NCI-H1930 (cell line): ENCODE measurements at regions not wholly inside any gene's neighbourhood (a gene's known extent, or its start where the extent isn't known, plus 50 kb on each side); places are given as distances from the start of the nearest gene placed in this dataset.
"Not testable (repeated sequence)": the region's sequence is repeated elsewhere in the genome, so short reads cannot be mapped to it uniquely, and the experiment has no call there.

Source experiments
- DNase-seq, 2 experiments: peaks; one replicate each; lab custom pipeline; 2025; lab: John Stamatoyannopoulos, UW

DNA sequence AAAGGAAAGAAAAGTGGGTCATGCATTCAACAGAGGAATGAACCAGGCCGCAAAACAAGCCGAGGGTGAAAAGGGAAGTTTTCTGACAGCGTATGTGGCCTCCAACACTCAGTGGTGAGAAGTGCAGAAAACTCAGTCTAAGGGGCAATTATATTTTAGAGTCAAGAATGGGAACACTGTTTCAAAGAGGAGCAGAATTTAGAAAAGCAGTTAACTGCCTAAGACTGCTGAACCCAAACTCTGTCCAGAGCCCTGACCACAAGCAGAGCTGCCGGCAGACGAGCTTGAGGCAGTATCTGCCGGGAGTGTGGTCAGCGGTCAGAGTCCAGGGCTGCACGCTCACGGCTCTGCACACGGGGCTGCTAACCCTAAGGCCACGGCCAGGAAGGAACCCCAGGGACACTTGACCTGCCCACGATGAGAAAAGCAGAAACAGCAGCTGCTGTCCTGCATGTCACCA is 347.0 kb upstream of the ID2 start:
- no peak for DNase-seq

DNA sequence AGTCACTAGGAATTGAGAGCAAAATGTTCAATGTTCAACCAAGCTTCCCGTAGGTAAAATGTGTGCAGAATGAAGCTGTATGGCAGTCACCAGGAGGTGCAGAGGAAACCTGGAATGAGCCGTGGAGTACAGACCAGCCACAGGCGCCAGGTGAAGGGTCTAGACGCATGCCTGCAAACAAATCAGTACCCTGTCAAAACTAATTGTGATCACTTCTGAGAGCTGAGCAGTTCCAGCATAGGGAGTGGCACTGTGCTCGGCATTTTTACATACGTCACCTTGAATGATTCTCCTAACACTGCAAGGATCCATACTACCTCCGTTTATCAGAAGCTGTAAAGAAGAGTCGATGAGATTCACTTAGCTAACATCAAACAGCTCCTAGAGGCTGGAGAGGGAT is 346.1 kb upstream of the ID2 start:
- DNase-seq, result no peak

DNA sequence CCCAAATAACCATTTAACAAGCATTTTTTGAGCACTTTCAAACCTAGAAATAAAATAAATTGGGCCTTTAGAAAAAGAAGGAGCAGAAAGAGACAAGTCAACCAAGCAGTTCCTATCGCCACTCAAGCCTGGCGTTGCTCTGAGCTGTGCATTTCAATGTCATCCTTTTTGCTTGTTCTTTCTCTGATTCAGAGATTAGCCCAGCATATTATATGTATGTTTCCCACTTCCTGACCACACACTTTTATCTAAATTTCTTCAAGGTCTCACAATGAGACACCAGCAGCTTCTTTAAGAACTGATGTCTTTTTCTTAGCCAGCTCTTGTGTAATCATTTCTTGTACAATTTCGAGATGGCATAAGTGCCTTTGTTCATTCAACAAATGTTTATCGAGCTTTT is 344.5 kb upstream of the ID2 start:
- no peak for DNase-seq

DNA sequence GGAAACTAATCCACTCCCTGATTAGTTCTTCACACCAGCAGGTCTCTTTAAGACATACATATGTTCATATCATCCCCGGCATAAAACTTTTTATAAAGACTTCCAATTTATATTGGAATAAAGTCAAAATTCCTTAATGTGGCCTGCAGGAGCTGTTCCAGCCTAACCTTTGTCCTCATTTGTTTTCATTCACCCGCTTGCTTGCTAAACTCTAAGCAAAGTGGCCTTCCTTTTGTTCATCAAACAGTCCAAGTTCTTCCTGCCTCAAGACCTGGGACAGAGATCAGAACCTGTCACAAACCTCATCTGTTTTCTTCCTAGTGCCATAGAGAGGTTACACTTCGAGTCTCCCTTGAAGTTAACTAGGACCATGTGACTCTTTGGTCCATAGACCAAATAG is 339.4 kb upstream of the ID2 start:
- no peak for DNase-seq

DNA sequence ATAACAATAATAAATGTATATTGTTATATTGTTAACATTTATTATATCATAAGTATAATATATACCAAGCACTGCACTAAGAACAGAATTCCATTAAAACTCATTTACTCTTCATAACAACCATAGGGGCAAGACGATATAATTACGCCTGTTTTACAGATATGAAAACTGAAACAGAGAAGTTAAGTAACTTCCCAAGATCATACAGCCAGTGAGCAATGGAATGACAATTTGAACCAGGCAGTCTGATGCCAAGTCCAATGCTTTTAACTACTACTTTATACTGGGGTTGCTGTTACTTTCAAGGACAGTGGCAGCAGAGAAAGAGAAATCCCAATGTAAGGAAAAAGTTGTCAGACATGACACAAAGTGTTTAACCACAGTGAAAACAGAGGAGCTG is 338.8 kb upstream of the ID2 start:
- DNase-seq, result no peak

DNA sequence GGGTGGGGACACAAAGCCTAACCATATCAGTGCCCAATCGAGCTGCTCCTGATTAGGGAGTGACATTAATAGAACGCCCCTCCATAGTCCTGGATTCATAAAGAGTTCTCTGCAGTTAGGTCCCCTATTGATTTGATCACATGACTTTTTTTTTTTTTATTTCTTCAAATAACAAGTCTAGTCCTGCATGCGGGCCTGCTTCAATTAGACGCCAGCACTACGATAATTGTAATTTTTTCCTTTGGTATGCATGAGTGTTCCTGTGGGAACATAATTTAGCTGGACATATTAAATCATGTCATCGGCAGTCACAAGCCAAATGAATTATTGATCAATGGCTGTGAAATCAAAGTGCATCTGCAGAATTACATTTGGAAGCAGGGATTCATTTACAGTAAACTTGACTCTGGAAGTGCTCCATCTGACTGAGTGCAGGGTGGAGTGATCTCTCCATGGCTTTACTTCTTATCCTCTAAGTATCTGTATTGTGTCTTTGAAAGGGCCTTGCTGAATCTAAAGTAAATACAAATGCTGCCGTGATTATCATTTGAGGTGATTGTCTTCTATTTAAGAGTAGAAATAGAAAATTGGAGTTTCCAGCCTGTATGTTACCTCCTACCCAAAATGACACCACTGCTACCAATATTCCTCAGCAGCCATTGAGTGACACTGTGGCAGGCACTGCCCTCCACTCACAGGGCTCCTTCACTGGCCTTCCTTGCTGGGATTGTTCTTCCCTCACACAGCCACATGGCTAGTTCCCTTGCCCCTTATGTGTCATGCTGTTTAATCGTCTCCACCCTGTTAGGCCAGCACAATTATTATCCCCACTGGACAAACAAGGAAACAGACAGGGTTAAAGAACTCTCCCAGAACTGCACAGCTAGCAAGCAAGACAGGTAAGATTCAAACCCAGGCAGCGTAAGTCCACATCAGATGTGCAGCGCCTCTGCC is 337.4 kb upstream of the ID2 start:
- no peak for DNase-seq

DNA sequence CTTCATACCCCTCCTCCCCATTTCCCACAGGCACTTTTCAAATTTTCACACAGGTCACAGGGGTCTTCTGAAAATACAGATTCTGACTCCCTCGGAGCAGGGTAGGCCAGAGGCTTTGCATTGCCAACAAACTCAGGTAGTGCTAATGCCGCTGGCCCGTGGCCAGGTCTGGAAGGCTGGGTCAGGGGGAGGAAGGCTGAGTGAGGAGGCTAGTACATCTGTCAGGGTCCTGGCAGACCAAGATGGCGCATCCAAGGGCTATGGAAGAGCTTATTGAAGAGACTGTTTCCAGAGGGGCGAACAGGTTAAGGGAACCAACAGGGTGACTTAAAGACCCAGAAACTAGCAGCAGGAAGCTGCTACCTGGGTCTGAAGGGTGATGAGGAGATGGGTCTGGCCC is 336.7 kb upstream of the ID2 start:
- DNase-seq, result no peak

DNA sequence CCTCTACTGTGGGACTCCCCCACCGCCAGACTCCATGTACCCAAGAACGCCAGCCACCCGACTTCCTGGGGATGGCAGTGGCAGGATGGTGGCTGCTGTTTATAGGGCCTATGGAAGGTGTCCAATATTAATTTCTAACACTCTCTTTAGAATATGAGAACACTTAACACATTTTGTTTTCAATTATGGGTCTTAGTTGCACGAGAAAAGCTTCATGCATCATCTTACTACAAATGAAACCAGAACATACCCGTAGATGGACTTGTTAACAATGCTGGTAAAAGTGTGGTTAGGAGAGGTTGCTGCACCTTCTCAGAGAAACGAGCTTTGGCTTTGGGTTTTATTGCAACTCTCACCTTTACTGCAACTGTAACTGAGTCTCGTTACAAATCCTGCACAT is 335.6 kb upstream of the ID2 start:
- no peak for DNase-seq

DNA sequence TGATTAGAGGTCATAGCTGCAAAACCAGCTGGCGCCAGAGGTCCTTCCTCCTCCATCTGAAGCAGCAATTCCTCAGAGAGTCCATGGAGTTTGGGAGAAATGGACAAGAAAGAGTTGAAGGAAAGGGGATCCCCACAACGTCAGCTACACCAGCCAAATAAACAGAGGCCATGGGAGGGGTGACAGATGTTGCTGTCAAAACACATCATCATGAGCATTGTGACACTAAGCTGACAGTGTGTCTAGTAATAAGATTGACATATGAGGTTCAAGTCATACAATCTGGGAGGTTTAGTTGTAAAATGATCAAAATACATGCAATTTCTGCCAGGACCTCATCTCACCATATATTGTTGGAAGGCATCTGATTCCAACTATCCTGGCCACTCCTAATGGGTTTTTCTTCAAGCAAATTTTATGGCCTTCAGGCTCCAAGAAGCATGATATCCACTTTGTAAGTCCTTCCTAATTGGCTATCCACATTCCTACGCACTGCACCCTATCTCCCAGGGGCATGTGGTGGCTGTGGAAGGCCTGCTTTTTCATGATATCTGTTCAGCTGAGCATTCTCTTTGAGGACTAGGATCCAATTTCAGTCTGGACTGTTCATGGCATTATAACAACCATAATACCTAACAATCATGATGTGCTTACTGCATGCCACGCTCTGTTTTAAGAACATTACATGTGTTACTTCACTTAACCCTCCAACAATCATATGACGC is 335.0 kb upstream of the ID2 start:
- no peak for DNase-seq

DNA sequence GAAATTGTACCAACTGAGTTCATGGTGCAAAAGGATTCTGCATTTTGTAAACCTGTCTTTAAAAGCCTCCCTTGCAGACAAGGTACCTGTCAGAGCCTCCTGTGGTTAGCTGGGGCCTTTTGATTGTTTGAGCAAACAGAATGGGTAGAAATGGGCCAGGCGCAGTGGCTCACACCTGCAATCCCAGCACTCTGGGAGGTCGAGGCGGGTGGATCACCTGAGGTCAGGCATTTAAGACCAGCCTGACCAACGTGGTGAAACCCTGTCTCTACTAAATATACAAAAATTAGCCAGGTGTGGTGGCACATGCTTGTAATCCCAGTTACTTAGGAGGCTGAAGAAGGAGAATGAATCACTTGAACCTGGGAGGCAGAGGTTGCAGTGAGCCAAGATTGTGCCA is 332.9 kb upstream of the ID2 start:
- DNase-seq, result not testable (repeated sequence)

DNA sequence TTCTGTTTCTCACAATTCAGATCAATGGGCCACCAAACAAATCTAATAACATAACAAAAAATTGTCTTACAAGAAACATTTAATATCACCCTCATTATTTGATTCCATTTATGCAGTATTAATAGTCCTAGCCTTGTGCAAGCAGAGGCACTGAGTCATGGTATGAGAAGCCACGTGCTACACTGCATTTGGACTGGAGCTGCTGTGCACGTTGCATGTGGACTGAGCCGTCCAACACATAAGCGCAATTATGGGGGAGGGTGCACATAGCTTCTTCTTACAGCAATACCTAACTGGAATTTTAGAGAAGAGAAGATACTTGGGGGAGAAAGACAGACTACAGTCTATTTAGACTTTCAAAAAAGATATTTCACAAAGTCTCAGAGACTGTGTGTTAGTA is 329.6 kb upstream of the ID2 start:
- DNase-seq, result no peak

DNA sequence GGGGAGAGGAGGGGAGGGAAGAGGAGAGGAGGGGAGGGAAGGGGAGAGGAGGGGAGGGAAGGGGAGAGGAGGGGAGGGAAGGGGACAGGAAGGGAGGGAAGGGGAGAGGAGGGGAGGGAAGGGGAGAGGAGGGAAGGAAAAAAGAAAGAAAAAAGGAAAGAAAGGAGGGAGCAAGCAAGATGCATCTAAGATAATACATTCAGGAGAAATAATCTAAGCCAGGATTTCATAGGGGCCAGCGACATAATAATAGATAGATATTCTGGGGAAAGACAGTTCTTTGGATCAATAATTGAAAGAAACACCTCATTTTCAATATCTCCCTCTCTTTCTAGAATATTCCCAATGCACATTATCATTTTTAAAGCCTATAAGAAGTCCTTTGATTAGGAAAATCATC is 328.9 kb upstream of the ID2 start:
- DNase-seq, result no peak

DNA sequence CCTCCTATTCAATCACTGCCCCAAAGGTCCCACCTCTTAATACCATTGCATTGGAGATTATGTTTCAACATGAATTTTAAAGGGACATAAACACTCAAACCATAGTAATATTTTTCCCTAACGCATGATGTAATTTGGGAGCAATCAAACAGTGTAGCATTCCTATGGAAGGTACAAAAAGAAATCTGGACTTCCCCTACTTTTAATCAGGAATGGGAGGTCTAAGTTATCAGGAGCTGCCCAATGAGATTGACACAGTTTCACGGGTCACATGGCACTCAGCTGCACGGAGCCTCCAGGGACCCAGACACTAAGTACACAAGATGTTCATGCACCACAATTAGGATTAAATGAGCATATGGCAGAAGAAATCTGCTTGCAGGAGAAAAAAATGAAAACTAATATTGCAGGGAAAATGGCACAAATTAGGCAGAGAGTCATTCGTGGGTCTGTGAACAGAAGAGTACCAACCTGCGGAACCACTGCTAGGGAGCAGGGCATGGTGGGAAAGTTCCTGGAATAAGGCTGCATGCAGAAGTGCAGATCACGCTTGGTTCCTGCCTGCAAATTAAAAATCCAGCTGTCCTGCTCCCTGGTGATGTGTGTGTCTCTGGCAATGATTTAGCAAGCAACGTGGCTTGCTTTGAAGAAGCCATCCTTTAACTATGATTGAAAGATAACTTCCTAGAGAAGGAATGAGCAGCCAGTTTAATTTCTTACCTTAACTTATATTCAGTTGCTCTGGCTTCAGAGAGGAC is 326.6 kb upstream of the ID2 start:
- DNase-seq, result no peak

DNA sequence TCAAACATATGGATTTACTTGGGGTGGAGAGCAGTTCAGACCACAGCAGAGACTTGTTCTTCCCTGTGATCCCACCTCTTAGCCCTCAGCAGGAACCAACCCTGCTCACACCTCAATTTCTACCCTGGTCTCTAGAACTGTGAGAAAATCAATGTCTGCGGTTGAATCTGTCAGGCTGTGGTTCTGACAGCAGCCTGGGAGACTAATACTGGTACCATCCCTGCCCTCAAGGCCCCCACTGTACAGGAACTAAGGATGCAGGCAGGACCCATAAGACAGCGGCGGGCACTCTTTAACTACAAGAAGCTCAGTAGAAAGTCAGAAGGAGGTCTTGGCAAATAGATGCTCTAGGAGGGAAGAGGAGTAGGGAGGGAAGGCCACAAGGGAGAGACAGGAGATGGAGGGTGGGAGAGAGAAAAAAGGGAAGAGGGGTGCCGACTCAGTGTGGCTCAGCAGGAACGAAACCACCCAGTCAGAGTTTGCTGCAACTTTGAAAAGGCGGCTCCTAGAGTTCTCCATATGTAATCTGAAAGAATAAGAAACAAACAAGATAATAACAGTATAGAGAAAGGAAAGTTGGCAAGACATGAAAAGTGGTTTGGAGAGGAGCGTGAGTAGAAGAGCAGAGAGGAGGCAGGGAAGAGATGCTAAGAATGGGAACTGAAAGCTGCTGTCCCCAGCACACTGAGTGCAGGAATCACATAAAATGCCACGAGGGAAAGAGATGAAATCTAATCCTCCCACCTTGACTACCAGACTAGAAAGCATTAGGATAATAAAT is 323.9 kb upstream of the ID2 start:
- DNase-seq, result no peak

DNA sequence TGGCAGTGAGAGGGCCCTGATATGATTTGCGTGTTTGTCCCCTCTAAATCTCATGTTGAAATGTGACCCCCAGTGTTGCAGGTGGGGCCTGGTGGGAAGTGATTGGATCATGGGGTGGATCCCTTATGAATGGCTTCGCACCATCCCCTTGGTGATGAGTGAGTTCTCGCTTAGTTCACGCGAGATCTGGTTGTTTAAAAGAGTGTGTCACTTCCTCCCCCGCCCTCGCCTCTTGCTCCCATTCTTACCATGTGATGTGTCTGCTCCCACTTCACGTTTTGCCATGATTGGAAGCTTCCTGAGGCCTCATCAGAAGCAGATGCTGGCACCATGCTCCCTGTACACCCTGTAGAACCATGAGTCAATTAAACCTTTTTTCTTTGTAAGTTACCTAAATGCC is 319.9 kb upstream of the ID2 start:
- DNase-seq, result no peak

DNA sequence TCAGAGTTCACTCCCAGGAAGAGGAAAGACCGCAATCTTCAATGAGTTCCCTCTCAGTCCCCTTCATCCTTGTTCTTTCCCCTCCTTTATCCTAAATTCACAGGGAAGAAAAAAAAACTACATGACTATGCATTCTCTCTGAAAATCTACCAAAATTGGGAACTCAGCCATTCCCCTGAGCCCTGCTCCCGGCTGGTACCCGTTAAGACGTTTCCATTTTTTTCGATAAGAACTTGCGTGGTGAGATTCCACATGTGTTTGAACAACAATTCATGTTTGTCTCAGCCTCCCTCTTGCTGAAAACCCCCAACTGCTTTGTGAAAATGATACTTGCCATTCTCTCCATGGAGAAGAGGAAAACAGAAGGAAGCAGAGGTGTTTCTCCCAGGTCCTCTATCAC is 318.7 kb upstream of the ID2 start:
- no peak for DNase-seq

DNA sequence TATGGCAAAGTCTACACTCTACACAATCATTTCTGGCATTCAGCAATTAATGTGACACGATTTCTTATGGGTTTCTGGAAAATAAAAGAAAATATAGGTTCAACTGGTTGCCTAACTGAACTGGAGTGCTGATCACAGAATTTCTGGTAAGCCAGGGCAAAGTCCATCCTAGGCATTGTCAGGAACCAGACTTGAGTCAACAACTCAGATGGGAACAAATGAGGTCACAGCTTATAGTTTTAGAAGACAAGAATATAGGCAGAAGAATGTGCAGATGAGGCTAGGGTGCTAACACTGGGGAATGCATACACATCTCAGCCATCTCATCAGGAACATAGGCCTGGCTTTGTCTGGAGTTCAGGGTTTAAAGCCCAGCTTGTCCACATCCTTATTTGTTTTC is 317.2 kb upstream of the ID2 start:
- no peak for DNase-seq

DNA sequence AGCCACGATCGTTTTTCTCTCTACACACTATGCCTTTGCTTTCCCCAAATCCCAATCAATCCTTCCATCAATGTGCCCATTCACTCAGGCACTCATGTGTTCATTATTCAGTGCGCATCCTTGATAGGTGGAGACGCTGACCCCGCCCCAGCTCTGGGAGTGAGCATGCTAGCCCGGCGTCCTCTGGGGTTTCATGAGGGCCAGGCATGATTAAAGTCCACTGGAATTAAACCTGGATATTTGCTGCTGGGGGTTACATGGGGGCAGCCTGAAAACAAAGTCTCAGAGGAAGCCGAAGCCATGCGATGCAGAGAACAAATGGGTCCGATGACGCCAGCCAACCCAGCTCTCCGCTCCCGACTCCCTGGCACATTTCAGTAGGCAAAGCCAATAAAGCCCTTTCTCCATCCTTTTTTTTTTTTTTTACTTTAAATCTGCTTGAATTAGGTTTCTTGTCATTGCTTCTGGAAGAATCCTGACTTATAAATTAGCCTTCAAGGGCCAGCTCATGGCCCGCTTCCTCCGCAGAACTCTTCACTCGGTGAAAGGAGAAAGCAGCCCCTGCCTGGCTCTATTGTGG is 316.4 kb upstream of the ID2 start:
- DNase-seq, result no peak

DNA sequence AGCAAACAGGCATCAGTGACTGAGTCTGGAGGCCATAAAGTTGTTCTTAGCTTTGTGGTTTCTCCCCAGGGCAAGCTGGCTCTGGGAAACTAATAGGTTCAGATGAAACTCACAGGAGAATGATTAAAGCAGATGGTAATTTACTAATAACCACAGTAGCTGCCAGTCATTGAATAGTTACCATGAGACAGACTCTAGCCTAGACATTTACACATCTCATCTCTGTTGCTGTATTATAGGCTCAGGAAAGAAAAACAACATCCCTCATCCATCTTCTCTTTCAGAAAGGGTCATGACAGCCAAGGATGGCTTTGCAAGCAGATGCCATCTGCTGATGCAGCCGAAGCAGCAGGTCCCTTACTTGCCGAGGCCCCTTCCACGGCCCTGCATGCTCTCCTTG is 314.0 kb upstream of the ID2 start:
- no peak for DNase-seq

DNA sequence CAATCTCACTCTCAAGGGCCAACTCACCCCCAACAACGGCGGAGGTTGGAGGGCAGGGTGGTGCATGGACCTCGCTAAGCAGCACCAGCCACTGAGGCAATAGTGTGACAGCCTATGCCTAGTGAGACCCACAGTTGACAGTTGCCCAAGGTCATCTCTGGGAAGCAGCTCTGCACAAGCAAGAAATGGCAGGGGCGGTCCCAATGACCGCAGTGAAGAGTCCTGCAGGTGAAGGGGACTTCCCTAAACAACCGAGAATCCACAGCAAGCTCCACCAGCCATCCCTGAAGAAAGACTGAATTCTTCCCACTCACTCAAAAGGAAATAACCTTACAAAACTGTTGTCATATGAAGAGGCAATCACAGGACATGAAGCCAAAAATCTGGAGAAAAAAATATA is 313.4 kb upstream of the ID2 start:
- DNase-seq, result no peak

DNA sequence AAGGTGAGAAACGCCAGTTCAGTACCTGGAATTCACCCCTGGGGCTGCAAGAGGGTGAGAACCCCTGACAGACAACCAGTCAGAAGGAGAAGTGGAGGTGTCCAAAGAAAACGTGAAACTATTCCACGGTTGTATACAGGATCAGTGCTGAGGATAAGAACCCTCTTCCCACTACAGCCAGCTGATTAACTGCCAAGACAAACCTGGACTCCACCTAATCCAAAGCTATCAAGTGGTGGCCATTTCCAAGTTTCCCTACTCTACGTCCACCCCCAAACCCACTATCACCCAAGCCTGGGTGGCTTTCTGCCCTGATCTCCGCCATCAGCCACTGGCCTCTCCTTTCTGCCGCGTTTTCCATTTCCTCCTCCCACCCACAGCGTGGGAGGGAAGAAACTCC is 312.3 kb upstream of the ID2 start:
- no peak for DNase-seq
